Keratinocyte (primary cell): ENCODE measurements at regions not wholly inside any gene's neighbourhood (a gene's known extent, or its start where the extent isn't known, plus 50 kb on each side); places are given as distances from the start of the nearest gene placed in this dataset.
"Not testable (repeated sequence)": the region's sequence is repeated elsewhere in the genome, so short reads cannot be mapped to it uniquely, and the experiment has no call there.

Source experiments
- EZH2 ChIP-seq: IDR thresholded peaks from one replicate; pipeline ENCODE4 v1.6.1; 2012; ENCODE audit warnings: inconsistent platforms, mild to moderate bottlenecking, low read length, moderate library complexity
- TF ChIP-seq, protein P1 (sequence below), 3 experiments: IDR thresholded peaks in 1 of 3; conservative IDR thresholded peaks in 1 of 3; optimal IDR thresholded peaks in 1 of 3; 2 replicates in 2 of 3; 3 replicates in 1 of 3; pipeline versions ENCODE3 to v1.5.1; 2011; ENCODE audit warnings: low read length in 3 of 3, mild to moderate bottlenecking in 3 of 3, moderate library complexity in 2 of 3, control low read depth in 1 of 3, inconsistent platforms in 1 of 3; ENCODE audit not compliant: insufficient read depth in 2 of 3; ENCODE audit errors: extremely low read depth in 1 of 3

DNA sequence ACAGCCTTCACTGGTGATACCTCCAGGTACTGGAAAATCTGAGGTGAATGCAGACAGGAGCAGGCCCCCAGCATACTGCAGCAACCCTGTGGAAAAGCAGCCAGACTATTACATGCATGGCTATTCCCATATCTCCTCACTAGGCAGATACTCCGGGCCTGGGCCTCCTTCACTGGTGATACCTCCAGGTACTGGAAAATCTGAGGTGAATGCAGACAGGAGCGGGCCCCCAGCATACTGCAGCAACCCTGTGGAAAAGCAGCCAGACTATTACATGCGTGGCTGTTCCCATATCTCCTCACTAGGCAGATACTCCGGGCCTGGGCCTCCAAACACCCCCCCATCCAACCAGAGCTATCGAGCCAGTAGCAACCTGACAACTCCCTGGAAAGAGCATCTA, 724.2 kb downstream of the KLHL13 start:
- TF ChIP-seq, protein P1, sequence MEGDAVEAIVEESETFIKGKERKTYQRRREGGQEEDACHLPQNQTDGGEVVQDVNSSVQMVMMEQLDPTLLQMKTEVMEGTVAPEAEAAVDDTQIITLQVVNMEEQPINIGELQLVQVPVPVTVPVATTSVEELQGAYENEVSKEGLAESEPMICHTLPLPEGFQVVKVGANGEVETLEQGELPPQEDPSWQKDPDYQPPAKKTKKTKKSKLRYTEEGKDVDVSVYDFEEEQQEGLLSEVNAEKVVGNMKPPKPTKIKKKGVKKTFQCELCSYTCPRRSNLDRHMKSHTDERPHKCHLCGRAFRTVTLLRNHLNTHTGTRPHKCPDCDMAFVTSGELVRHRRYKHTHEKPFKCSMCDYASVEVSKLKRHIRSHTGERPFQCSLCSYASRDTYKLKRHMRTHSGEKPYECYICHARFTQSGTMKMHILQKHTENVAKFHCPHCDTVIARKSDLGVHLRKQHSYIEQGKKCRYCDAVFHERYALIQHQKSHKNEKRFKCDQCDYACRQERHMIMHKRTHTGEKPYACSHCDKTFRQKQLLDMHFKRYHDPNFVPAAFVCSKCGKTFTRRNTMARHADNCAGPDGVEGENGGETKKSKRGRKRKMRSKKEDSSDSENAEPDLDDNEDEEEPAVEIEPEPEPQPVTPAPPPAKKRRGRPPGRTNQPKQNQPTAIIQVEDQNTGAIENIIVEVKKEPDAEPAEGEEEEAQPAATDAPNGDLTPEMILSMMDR (optimal IDR thresholded peaks at IDR 0.05 in 1 of 3, IDR thresholded peaks at IDR 0.05 in 1 of 3, conservative IDR thresholded peaks at IDR 0.05 in 1 of 3; ENCODE audit: extremely low read depth in 1 of 3, insufficient read depth in 2 of 3, low read length in 3 of 3): not testable (repeated sequence)
- TF ChIP-seq EZH2: not testable (repeated sequence)
